ENCODE measurements at regions not wholly inside any gene's neighbourhood (a gene's known extent, or its start where the extent isn't known, plus 50 kb on each side); places are given as distances from the start of the nearest gene placed in this dataset.
"Not testable (repeated sequence)": the region's sequence is repeated elsewhere in the genome, so short reads cannot be mapped to it uniquely, and the experiment has no call there.

DNA sequence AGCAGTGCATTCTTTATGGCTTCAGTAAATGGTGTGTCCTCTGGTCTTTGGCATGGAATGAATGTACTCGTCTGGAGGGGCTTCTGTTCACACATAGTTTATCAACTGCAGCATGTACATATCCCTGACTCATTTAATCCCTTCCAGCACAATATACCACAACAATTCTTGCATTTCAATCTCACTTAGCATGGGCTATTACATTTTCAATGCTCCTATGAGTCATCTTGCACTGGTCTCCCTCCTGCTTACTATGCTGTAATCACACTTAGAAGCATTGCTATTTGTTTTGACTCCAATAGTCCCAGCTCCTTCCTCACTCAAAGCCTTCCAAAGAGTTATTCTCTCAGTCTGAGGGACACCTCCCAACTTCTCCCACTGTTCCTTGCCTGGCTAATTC is 180.9 kb upstream of the NUDT10 start:
- no peak for DNase-seq

DNA sequence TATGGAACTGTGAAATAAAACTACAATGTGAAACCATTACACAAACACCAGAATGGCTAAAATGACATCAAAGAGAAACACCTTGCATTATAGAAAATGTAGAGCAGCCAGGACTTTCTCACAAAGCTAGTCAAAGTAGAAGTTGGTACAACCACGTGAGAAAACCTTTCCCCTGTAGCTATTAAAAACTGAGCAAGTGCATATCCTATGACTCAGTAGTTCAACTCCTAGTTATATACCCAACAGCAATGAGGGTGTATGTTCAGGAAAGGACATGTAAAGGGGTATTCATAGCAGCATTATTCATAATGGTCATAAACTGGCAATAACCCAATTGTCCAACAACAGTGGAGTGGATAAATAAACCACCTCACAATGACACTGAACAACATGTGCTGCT is 177.5 kb upstream of the NUDT10 start:
- DNase-seq: no peak

DNA sequence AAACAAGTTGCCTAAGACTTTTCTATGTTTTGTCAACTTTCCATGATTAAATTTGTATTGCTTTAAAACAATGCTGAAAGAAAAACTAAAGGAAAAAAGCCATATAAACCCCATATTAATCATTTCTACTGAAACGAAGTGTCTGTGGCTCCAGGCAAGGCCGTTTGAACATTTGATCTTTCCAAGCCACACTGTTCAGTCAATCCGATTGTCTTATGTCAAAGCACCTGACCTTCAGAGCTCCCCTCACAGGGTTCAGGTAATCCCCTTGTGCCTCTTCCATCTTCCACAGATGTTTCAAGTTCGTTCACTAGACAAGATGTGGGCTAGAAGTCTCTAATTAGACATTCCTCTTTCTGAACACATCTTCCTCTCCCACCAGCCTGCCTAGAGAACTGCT is 177.1 kb upstream of the NUDT10 start:
- no peak for DNase-seq

DNA sequence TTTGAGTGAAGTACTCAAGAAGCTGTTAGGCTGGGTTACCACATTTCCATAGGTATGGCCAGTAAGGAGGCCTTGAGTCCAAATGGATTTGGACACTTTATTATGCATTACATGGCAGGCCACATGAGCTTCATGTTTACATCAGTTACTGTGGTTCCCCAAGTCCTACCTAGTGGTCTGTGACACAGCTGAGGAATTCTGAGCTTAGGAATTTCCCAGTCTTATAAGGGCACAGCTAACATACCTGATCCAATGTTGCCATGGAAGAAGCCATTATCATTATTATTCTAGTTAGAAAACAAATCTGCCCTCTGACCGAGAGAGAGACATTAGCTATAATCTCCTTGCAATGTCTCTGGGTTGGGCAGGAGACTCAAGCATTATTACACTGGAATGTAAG is 174.4 kb upstream of the NUDT10 start:
- no peak for DNase-seq

DNA sequence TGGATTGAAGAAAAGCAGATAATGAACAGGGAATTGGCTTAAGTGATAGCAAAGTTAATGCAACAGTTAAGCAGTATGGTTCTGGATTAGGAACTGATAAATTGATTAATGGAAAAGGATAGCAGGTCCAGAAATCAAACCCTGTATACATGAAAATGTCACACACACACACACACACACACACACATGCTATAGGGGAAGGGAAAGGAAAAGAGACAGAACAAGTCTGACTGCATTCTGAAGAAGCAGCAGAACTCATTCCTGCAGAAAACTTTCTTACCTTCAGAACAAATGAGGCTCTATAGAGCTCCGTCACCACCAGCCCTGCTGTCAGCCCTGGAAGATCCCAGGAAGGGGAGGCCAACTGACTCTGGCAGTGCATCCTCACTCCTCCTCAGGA is 173.2 kb upstream of the NUDT10 start:
- DNase-seq: not testable (repeated sequence)

DNA sequence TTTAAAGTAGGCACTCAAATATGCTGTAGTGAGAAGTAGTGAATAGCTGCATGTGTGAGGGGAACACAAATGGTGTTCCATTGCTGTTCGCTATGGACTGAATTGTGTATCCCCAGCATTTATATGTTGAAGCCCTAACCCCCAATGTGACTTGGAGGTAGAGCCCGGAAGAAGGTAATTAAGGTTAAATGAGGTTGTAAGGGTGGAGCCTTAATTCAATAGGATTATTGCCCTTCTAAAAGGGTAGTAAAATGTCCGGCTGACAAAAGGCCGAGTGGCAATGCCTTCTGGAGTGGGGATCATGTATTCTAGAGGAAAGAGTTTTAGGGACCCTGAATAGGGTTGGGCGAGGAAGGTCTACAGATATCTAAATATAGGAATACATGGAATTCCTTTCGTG is 168.9 kb upstream of the NUDT10 start:
- no peak for DNase-seq

DNA sequence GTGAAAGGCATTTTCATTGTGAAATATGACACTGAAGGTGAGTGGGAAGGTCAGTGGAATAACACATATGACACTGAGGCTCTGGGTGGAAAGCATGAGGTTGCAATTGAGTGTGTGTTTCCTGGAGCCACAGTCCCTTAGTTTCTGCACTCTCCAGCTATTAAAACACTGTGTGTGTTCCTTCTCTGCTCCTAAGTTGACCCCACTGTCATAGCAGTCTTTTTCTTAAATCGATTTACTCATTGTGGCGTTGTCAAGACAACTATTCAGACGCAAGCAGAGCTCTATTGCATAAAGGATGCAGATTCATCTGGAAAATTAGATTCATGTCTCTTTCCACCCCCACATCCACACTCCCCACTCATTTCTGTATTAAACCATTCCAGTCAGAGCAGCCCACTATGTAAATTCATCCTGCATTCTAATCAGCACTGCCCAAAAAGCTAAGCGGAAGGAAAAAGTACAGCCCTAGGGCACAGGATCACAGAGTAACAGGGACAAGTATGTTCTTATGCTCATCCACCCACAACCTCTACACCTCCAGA is 154.2 kb upstream of the NUDT10 start:
- not testable (repeated sequence) for DNase-seq

DNA sequence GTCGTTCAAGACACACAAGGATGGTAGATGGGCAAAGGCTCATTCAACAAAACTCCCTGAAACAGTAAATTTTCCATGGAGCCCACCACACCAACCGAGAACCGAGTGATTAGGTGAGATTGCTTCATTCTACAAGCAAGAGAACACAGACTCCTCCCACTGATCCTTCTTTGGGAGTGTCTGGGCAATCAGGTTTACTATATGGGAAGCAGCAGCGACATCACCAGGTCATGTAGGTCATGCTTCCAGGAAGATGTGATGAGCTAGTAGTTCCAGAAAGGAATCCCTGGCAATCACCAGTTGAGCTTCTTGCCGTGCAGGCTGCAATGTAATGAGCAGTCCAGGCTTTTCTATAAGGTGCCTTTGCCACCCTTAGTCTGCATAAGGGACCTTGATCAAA is 152.8 kb upstream of the NUDT10 start:
- not testable (repeated sequence) for DNase-seq

DNA sequence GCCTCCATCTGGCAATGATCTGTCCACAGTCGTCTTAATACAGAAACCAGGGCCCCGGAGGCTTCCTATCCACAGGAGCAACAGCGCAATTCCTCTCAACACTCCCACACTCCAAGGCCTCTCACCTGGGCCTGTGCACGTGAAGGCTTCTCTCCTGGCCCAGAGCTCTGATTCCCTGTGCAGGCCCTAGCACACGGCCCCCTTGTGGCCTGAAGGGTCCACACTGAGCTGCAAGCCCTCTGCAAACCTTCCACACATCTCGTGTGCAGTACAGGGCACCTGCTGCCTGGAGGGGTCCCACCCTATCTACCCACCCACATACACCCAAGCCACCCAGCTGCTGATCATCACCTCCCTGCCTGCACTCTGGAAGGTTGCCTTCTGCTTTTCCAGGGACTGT is 150.1 kb upstream of the NUDT10 start:
- DNase-seq: no peak

DNA sequence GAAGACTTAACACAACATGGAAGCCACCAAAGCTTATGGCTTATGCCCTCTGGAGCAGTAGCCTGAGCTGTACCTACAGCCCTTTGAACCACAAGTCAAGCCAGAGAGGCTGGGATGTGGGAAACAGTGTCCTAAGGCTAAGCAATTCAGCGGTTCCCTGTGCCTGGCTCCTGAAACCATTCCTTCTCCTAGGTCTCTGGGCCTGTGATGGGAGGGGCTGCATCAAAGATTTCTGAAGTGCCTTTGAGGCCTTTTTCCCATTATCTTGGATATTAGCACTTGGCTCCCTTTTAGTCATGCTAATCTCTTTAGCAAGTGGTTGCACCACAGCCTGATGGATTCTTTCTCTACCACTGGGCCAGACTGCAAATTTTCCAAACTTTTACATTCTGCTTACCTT is 140.5 kb upstream of the NUDT10 start:
- DNase-seq: no peak

DNA sequence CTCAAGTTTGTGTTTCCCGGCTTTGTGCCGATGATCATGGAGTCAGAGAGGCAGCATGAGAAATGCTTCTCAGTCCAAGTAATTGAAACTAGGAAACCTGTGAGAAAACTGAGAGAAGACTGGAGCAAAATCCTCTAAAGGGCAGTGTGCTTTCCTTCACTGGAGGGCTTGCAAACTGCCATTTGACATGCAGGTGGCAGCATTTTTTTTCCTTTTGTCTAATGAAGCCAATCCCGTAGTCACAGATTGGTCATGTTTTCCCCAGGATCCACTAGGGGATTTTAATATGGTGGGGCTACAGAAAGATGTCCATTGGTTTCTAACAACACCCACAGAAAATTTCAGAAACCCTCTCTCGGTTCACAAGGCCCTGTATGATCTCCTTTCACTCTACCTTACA is 117.4 kb upstream of the NUDT10 start:
- DNase-seq: no peak

DNA sequence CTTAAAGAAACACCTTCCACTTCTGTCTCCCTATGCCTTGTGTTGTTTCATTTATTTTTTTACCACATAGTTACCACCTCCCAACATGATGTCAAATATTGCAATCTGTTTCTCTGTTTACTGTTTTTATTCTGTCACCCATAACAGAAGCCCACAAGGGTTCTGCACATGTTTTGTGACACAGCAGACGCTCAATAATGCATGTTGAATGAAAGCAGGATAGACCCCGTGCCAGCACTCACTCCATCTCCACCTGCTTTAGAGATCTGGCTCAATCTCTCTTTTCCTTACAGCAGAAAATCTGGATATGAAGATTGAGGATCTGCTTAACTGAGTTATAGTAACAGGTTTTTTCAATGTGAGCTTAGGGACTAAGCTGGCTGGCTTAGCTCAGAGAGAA is 116.8 kb upstream of the NUDT10 start:
- no peak for DNase-seq

DNA sequence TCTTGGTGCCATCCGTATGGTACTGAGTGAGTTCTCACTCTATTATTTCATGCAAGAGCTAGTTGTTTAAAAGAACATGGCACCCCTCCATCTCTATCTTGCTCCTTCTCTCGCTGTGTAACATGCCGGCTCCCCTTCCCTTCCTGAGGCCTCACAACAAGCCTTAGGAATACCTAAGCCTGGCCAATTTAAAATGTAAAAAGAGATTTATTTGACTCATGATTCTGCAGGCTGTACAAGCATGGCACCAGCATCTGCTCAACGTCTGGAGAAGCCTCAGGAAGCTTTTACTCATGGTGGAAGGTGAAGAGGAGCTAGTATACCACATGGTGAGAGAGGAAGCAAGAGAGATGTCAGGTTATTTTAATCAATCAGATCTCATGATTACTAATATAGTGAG is 90.4 kb upstream of the NUDT10 start:
- DNase-seq: no peak

DNA sequence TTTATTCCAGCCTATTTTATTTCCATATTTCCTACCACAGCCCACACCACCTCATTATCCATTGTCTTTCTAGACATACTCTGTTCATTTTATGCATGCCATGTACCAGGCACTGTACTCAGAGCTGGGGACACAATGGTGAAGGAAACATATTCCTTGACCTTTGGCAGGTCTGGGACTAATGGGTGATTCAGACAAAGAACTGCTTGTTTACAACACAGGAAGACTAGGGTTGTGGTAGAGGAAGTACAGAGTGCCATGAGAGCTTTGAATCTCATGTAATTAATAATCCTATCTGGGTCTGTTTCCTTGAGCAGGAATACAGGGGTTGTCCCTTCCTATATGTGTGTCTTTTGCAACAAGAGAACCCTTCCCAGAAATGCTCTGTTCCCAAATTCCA is 75.1 kb upstream of the NUDT10 start:
- DNase-seq: no peak

DNA sequence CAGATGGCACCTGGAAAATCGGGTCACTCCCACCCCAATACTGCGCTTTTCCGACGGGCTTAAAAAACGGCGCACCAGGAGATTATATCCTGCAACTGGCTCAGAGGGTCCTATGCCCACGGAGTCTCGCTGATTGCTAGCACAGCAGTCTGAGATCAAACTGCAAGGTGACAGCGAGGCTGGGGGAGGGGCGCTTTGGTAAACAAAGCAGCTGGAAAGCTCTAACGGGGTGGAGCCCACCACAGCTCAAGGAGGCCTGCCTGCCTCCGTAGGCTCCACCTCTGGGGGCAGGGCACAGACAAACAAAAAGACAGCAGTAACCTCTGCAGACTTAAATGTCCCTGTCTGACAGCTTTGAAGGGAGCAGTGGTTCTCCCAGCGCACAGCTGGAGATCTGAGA is 70.4 kb upstream of the NUDT10 start:
- DNase-seq: not testable (repeated sequence)

DNA sequence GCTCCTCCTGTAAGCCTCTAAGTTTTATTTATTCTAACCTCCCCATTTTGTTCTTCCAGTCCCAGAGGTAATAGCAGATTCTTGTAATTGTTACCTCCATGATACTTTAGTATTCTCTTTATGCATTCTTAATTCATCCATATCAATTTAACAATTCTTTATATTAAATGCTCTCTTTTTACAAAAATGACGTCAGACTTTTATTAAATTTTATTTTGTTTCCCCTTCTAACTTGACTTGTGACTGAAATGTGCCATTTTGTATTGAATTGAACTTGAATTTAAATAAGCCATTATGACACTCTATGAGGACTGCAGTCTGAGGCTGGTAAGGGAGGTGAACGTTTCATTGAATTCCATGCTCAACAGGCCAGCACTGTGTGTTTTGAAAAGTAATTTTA is 60.0 kb upstream of the NUDT10 start:
- no peak for DNase-seq

DNA sequence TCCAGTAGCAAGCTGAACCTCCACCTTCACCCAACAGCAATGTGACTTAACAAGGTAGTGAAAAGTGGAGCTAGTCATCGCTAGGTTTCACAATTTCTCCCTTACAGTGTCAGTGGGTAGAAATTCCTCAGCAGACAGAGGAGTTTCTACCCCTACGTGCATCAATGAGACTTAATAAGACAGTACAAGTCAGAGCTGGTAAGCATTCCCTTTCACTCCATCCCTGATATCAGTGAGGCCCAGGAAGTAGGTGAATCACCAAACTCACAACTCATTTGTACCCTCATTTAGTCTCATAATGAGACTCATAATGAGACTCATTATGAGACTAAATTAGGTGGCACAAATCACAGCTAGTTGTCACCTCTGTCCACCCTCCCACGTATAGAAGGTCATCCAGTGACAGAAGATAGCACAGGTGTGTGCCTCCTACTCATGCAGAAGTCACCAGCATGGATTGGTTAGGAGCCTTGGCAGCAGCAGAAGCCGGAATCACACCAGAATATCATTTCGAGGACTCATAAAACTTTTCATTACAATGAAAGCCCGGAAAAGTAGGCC is 50.8 kb upstream of the NUDT10 start:
- no peak for DNase-seq

Measured in CD4-positive, alpha-beta T cell treated with Interleukin-10 for 1 hour (primary cell).